SIG-M5 treated with dmso at 0.1 percent for 504 hours (cell line): ENCODE measurements at regions not wholly inside any gene's neighbourhood (a gene's known extent, or its start where the extent isn't known, plus 50 kb on each side); places are given as distances from the start of the nearest gene placed in this dataset.
A peak's percentile ranks its signal among the peaks of the same experiment; 100 is the strongest.
"Not testable (repeated sequence)": the region's sequence is repeated elsewhere in the genome, so short reads cannot be mapped to it uniquely, and the experiment has no call there.

ENCODE experiments used
- DNase-seq: peaks from one replicate; lab custom pipeline; 2025; ENCODE audit not compliant: unreplicated experiment; lab: John Stamatoyannopoulos, UW

DNA sequence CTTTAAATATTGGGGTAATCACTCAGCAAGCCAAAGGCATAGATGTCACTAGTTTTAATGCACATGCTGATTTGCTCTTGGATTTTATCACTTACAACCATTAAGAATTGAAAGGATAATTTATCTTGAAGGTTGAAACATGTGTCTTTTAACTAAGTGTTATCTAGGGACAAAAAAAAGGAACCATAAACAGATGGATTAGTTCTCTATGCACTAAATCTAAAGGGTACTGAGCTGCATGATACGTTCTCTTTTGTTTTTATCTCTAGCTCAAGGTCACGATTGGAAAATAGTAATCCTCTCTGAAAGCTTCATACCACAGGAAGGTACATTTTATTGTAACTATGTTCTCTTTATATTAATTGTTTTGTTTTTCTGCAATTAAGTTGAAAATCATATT lies 1426.6 kb downstream of the GRIK2 start:
- DNase-seq = no peak

DNA sequence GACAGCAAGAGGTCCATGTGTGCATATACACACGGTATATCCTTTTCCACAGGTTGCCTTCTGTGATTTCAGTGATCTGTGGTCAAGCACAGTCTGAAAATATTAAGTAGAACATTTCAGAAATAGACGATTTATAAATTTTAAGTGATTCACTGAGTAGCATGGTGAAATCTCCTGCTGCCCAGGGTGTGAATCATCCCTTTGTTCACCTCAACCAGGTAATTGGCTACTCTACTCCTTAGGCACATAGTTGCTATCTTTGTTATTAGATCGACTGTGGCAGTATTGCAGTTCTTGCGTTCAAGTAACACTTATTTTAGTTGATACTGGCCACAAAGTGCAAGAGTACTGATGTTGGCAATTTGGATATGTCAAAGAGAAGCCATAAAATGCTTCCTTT lies 1421.7 kb downstream of the GRIK2 start:
- DNase-seq = no peak

DNA sequence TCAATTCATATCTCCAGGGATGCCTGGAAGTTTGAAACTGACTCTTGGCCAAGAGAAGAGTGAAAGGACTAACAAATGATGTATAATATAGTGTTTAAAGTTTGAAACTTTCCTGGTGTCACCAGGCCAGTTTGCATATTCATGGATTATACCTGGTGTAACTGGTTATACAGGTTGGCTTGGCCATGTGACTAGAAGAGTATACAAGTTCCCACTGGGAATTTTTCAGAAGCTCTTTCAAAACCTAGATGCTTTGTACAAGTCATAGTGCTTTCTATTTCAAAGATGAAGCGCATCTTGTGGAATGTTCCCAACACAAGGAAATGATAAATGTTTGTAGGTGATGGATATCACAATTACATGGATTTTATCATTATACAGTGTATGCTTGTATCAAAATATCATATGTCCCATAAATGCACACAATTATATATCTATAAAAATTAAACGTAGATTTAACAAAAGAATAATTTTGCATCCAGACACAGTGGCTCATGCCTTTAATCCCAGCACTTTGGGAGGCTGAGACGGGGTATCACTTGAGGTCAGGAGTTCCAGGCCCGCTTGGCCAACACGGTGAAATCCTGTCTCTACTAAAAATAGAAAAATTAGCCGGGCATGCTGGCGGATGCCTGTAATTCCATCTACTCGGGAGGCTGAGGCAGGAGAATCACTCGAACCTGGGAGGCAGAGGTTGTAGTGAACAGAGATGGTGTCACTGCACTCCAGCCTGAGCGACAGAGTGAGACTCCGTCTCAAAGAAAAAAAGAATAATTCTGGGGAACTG lies 1420.2 kb downstream of the GRIK2 start:
- peak; percentile 4 for DNase-seq

DNA sequence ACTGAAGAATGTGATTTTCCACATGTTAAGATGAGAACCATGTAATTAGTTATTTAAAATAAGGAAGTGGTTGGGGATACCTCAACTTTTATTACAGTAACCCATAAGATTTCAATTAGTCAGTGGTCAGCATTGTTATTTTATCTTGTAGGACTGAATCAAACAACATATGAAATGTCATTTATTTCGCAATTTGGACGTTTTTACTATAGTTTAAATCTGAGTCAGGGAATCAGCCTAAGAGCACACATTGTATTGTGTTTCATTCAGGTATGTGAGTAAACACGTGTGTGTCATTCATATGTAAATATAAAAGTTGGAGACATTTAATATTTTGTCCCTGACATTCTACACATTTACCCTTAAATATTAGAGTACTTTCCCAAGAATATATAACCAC lies 1418.7 kb downstream of the GRIK2 start:
- no peak for DNase-seq

DNA sequence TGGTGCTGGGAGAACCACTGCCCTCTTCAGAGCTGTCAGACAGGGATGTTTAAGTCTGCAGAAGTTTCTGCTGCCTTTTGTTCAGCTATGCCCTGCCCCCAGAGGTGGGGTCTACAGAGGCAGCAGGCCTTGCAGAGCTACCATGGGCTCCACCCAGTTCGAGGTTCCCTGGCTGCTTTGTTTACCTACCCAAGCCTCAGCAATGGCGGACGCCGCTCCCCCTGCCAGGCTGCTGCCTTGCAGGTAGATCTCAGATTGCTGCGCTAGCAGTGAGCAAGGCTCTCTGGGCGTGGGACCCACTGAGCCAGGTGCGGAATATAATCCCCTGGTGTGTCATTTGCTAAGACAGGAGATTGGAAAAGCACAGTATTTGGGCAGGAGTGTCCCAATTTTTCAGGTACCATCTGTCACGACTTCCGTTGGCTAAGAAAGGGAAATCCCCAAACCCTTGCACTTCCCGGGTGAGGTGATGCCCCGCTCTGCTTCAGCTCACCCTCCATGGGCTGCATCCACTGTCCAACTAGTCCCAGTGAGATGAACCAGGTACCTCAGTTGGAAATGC lies 1415.5 kb downstream of the GRIK2 start:
- not testable (repeated sequence) for DNase-seq

DNA sequence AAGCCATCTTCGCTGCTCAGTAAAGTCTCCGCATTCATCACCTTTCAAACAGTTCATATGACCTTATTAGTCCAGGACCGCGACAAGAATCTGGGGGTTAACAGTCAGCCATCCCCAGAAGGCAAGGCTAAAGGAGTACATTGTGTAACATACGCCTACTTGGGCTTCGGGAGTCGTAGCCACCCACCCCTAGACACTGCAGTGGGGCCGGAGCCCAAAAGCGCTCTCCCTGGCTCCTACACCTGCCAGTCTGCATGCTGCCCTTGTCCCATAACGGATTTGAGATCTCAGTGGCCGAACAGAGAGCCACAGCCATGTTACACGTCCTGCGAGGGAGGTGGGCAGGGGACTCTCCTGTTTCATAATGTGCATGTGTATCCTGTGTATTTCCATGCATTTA lies 1405.5 kb downstream of the GRIK2 start:
- no peak for DNase-seq

DNA sequence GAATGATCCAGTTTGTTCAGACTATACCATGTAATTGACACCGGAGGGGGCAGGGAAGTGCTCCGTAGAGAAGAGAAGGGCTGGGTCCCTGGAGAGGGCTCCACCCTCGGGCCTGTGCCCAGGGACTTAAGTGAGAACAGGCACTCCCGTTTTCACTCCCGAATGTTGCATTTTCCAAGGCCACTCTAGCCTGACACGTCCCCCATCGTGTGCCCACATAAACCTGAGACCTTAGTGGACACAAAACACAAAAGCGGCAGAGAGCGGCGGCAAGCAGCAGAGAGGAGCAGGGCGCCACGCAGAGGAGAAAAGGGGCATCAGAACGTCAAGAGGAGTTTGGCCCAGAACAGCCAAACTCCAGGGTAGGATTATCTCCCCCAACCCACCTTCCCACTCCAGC lies 1405.1 kb downstream of the GRIK2 start:
- DNase-seq = no peak

DNA sequence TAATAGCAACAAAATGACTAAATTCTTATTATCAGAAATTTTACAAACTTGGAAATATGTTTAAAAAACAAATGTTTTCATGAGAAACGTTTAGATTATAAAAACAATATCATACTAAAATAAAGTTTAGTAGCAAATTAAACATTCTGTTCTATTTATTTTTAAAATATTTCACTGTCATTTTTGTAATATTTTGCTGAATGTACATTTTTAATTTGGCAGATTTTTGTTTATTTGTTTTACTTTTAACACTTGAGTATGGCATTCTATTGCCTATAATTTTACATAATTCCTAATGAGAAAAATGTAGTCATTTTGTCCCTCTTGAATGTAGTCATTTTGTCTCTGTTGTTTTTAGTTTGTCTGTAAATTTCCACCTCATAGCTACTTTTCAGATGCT lies 1400.2 kb downstream of the GRIK2 start:
- no peak for DNase-seq

DNA sequence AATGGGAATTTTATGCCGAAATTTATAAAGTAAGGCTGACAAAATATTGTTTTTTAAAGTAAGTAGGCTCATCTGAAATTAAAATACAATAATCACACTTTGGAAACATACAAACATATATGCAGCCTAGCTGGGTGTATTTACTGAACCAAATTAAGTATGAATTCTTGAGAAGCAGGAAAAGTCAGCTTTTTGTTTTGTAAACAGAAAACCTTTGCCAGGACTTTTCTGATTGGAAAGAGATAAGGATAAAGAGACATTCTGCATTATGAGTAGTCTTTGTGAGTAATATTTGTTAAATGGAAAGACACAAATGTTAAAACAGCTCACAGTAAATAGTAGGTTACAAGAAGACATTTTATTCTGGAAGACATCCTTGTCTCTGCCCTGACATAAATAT lies 1380.8 kb downstream of the GRIK2 start:
- DNase-seq = no peak

DNA sequence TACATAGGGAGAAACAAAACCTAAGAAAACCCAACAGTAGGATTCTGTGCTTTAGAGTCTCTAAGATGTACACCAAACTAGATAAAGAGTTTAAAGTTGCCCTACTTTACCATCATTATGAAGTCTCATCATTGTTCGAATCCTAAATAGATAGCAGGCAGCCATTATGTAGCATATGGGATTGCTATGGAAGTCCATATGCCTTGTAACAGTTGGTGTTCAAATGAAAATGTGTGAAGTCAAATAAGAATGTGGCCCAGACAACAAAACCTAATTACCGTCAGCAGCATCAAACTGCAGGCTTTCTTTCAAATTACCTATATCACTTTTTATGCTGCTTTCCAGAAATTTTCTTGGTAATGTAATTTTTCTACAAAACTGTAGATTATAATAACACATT lies 1380.1 kb downstream of the GRIK2 start:
- no peak for DNase-seq

DNA sequence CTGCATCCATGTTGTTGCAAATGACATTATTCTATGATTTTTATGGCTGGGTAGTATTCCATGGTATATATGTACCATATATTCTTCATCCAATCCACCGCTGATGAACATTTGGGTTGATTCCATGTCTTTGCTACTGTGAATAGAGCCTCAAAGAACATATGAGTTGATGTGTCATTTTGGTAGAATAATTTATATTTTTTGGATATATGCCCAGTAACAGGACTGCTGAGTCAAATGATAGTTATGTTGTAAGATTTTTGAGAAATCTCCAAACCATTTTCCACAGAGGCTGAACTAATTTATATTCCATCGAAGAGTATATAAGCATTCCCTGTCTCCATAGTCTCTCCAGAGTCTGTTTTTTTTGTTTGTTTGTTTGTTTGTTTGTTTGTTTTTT lies 1373.5 kb downstream of the GRIK2 start:
- DNase-seq = no peak

DNA sequence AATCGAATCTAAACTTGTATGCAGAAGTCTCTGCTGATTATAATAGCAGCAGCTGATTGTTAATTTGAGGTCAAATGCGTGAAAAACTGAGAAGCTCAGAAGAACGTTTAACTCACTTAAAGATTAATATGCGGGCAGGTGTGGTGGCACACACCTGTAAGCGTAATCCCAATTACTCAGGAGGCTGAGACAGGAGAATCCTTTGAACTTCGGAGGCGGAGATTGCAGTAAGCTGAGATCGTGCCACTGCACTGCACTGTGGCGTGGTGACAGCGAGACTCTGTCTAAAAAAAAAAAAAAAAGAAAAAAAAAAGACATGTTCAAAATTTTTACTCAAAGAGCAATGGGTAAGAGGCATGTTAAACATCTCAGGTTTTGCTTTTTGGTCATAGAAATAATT lies 1370.8 kb downstream of the GRIK2 start:
- DNase-seq = no peak

DNA sequence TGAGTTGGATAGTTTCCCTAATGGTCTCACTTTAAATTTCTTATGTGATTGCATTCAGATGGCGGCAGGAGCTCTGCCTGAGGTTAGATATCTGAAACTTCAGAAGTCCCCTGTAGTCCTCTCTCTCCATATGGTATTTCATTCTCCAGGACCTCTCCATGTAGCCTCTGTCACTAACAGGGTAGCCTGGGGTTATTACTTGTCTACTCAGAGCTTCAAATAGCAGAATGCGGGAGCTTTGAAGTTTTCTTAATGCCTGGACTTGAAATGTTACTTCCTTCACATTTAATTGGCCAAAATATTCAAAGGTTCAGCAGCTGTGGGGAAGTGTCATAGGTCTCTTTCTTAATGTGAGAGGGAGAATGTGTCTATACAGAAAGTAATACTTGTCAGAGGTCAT lies 1370.4 kb downstream of the GRIK2 start:
- DNase-seq = no peak

DNA sequence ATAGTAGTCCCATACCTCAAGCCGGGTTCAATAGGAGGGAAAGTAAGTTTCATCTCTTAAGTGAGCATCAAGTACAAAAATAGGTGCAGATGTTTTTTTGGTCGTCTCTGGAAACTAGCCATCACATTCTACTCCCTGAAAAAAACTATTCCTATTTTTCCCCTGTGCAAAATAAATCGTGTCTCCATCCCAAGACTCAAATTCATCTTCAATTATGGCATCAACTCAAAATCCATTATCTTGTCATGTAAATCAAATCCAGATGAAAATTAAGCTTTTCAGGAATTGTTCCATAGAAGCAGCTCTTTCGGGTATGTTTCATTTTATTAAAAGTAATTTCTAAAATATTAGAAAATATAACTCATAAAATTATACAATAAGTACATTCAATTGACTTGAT lies 1368.4 kb downstream of the GRIK2 start:
- no peak for DNase-seq

DNA sequence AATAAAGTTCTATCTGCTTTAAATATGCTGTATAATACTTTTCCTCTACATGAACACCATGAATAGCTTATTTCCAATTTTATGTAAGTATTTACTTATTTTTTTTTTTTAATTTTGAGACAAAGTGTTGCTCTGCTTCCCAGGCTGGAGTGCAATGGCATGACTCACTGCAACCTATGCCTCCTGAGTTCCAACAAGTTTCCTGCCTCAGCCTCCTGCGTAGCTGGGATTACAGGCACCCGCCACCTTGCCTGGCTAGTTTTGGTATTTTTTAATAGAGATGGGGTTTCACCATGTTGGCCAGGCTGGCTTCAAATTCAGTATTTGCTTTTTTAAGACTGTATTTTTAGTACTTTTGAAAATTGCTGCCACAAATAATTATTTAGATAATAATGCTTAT lies 1365.9 kb downstream of the GRIK2 start:
- no peak for DNase-seq

DNA sequence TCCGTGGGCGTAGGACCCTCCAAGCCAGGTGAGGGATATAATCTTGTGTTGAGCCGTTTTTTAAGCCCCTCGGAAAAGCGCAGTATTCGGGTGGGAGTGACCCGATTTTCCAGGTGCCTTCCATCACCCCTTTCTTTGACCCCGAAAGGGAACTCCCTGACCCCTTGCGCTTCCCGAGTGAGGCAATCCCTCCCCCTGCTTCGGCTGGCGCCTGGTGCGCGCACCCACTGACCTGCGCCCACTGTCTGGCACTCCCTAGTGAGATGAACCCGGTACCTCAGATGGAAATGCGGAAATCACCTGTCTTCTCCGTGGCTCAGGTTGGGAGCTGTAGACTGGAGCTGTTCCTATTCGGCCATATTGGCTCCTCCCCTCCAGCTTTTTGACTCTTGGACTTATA lies 1365.0 kb downstream of the GRIK2 start:
- not testable (repeated sequence) for DNase-seq

DNA sequence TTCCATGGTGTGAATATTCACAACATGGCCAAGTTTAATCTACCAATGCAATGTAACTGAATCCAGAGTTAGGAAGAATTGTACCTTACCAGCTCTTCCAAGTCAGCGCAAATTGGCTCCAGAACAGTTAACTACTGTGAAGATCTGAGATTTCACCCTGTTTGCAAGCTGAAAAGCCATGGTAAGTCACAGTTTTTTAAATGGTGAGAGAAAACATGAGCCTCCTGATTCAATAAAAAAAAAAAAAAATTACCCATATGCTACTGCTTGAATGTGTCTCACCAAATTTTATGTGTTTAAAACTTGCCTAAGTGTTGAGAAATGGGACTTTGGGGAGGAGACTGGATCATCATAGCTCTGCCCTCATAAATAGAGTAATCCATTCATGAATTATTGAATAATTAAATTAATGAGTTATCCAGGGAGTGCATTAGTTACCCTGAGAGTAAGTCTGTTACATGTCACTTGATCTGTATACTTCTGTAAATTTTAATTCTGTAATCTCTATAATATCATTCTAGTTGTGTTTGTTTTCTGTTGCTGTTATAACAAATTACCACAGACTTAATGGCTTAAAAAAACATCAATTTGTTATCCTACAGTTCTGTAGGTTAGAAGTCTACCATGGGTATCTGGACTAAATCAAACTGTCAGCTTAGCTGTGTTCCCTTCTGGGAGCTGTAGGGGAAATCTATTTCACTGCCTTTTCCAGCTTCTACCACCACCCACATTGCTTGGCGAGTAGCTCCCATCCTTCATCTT lies 1355.9 kb downstream of the GRIK2 start:
- DNase-seq = no peak

DNA sequence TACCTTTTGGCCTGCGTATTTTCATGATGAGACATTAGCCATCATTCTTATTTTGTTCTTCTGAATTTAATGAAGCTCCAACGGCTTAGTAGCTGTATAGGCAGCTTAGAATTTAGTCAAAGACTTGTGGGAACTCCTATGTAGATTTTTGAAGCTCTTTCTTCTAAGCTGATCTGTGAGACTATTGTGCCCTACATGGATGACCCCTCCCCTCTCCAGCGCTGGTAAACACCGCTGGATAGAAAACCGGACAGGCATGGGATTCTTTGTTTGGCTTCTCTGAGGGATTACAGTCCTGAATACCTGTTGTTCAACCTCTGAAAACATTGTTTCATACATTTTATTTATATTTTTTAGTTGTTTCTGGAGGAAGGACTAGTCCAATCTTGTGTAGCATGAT lies 1353.4 kb downstream of the GRIK2 start:
- DNase-seq = no peak

DNA sequence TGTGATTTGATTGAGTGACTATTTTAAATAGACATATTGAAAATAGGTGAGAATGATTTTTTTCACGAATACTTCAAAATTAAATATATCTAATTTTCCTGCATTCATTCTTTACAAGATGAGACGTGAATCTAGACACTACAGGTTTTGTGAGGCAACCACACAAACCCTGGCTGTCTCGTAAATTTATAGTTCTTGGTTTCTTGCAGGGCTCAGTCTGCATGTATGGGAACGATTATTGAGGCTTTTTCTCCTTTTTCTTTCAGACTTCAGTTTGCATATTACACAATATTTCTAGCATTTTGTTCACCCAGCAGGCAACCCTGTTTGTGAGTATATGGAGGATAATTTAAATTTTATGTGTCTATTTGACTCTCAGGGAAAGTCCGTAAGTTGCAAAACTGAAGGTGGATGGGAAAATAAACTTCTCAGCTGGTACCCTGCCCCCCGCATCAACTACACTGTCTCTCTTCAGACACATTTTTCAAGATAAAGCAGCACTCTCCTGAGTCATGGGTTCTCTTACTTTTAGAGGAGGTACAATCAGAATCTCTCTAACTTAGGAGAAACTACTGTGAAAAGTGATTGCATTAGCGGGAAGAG lies 1349.3 kb downstream of the GRIK2 start:
- no peak for DNase-seq

DNA sequence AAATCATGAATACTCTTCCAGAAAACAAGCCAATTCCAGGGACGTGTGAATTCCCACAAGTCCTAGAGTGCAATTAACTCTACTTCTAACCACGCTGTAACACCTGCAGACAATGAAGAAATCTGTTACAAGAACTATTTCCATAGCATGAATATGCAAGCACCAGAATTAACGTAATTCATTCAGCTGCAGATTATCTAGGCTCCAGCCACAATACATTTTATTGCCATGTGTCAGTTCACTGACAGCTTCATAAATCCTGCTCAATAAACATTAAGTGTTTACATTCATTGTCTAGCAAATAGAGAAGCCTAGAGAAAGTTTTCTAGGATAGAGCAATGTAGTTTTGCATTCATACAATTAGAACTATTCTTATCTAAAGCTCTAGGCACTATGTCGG lies 1348.5 kb downstream of the GRIK2 start:
- DNase-seq = no peak

DNA sequence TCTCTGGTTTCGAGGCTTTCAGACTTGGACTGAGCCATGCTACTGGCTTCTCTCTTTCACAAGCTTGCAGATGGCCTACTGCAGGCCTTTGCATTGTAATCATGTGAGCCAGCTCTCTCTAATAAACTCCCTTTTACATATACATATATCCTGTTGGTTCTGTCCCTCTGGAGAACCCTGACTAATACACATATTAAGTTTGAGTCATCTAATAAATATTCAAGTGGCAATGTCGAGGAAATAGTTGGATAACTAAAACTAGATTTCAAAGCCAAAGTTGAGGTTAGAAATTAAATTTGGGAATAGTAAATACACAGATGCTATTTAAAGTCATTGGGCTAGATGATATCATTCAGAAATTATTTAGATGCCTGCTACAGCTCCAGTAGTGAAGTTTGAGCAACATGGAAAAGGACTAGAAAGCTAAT lies 1343.4 kb downstream of the GRIK2 start:
- no peak for DNase-seq

DNA sequence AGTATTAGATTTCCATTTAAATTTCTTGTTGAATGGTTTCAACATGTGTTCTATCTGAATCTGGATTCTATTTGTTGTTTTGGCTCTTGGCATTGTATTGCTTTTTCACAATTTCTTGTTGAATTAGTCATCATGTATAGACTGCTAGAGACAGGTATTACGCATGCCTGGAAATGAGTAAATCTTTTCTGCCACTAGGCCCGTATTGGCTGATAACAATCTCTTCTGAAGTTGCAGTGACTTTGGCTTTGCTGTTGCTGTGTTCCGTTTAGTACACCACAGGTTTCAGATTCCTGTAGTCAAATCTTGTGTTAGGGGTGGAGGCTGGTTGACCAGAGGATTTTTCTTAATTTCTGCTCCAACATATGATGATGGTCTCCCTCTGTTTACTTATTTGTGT lies 1339.4 kb downstream of the GRIK2 start:
- DNase-seq = peak; percentile 12
